Mucosa of rectum (tissue), 2 donors: ENCODE measurements at regions not wholly inside any gene's neighbourhood (a gene's known extent, or its start where the extent isn't known, plus 50 kb on each side); places are given as distances from the start of the nearest gene placed in this dataset.
A peak's percentile ranks its signal among the peaks of the same experiment; 100 is the strongest.
"Not testable (repeated sequence)": the region's sequence is repeated elsewhere in the genome, so short reads cannot be mapped to it uniquely, and the experiment has no call there.

Experiments
- H3K27ac ChIP-seq, 2 donors: one replicate each; pipeline ENCODE4 v1.7.0; 2013; ENCODE audit warnings: inconsistent platforms in 2 of 2, low read depth in 2 of 2, low read length in 2 of 2
- H3K27me3 ChIP-seq, 2 donors: one replicate each; pipeline ENCODE4 v1.7.0; 2013; ENCODE audit warnings: low read length in 2 of 2; ENCODE audit not compliant: control insufficient read depth in 2 of 2, insufficient read depth in 2 of 2
- H3K36me3 ChIP-seq, 2 donors: one replicate each; pipeline ENCODE4 v1.7.0; 2013; ENCODE audit warnings: low read length in 2 of 2; ENCODE audit not compliant: control insufficient read depth in 2 of 2, insufficient read depth in 2 of 2
- H3K4me1 ChIP-seq, 2 donors: one replicate each; pipeline ENCODE4 v1.7.0; 2013; ENCODE audit warnings: low read length in 2 of 2, mild to moderate bottlenecking in 1 of 2; ENCODE audit not compliant: control insufficient read depth in 2 of 2, insufficient read depth in 2 of 2
- H3K4me3 ChIP-seq, 2 donors: one replicate each; pipeline ENCODE4 v1.7.0; 2013; ENCODE audit warnings: low read length in 2 of 2
- H3K9ac ChIP-seq, 2 donors: one replicate each; pipeline ENCODE4 v1.7.0; 2013; ENCODE audit warnings: low read length in 2 of 2, low read depth in 1 of 2, mild to moderate bottlenecking in 1 of 2
- H3K9me3 ChIP-seq, 2 donors: one replicate each; pipeline ENCODE4 v1.7.0; 2013; ENCODE audit warnings: low read length in 2 of 2; ENCODE audit not compliant: control insufficient read depth in 2 of 2
- donor health status: healthy.
- donor health status: Normal muscosa, but diverticular disease.

DNA sequence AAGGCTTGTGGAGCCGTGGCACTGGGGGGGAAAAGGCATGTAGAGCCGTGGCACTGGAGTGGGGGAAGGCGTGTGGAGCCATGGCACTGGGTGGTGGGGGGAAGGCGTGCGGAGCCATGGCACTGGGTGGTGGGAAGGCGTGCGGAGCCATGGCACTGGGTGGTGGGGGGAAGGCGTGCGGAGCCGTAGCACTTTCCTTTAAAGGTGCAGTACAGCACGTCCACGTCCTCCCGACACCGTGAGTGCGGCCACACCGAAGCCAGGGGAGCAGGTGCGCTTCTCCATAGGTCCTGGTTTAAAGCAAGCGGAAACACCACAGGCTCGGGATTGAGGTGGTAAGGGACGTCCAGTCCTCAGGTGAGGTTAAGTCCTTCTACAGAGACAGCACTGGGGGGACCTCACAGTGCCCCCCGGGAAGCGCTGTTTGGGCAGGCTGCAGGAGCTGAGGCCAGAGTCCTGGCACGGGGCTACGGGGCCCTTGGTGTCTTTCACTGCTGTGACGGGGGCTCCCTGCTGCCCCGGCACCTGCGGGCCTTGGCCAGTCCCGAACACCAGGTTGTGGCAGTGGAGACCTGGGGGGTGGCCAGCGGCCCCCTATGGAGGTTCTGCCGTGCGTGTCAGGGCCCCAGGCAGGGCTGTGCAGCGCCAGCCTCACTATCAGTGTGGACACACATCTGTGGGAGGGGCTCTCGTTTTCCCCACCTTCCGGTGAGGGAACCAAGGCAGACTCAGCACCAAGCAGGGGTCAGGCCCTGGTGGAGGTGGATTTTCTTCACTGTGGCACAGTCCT is 93.0 kb upstream of the CTDP1 start:
- H3K27me3 ChIP-seq = no peaks in the 10 kb centered on the region
- H3K4me3 ChIP-seq = no peak overlapping the region
- peaks cover 0 to 3% of the 10 kb centered on the region in 2 donors for H3K4me1 ChIP-seq
- no peaks in the 10 kb centered on the region for H3K9me3 ChIP-seq
- H3K36me3 ChIP-seq = no peaks in the 10 kb centered on the region
- H3K27ac ChIP-seq = no peak overlapping the region
- no peak overlapping the region for H3K9ac ChIP-seq

- Histone ChIP-seq H3K9me3 (no peaks in the 10 kb centered on the region), H3K27me3 (no peaks in the 10 kb centered on the region), H3K36me3 (no peaks in the 10 kb centered on the region), H3K4me3 (no peak overlapping the region), H3K27ac (no peak overlapping the region), H3K4me1 (peaks cover 0 to 3% of the 10 kb centered on the region in 2 donors), H3K9ac (no peak overlapping the region)
Measured at GRCh38 chr18:79587226-79587741, 92.3 kb upstream of the CTDP1 start.

- H3K4me3 ChIP-seq = no peak overlapping the region
- H3K9ac ChIP-seq = no peak overlapping the region
- no peaks in the 10 kb centered on the region for H3K36me3 ChIP-seq
- H3K27me3 ChIP-seq = no peaks in the 10 kb centered on the region
- no peaks in the 10 kb centered on the region for H3K9me3 ChIP-seq
- H3K4me1 ChIP-seq = peaks cover 0 to 3% of the 10 kb centered on the region in 2 donors
- peak overlapping the region in 1 of 2 donors; percentile 58 for H3K27ac ChIP-seq
Measured at GRCh38 chr18:79587779-79588635, 91.6 kb upstream of the CTDP1 start.

DNA sequence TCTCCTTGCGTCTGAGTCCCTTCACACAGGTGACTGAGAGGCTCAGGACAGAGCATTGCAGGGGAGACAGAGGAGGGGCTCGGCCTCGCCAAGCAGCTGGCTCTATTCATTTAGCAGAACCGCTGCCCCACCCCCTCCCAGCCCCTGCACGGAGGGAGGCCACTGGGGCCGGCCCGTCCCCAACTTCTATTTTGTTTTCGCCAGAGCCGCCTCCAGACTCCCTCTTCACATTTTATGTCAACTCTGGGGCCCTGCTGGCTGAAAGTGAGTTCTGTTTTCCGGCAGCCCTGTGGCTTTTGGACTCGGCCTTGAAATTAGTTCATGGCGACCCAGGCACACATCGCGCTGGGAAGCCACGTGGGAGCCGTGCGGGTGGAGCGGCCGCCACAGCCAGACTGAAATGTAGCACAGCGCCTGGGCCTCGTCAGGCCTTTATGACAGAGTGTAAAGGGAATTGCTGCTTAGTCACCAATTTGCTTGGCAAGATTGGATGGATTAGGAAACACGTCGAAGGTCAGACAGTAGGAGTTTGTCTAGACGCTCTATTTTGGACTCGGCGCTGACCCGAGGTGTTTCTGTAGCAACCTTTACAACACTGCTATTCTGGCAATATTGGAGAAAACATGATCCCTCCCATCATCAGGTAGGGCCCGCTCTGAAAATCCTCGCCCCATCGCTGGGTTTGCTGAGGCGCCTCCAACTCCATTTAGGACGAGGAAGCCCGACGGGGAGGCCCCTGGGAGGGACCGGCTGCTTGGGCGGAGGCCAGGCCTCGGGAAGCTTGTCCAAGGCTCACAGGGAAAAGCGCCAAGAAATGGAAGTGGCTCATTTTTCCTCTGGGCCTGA is 90.7 kb upstream of the CTDP1 start:
- Histone ChIP-seq H3K27me3 (no peaks in the 10 kb centered on the region), H3K9me3 (no peaks in the 10 kb centered on the region), H3K27ac (peak overlapping the region in 1 of 2 donors; percentile 58), H3K4me1 (peaks cover 0 to 3% of the 10 kb centered on the region in 2 donors), H3K36me3 (no peaks in the 10 kb centered on the region), H3K9ac (no peak overlapping the region), H3K4me3 (no peak overlapping the region)

GRCh38 chr18:79589601-79590091 is 90.0 kb upstream of the CTDP1 start:
- H3K9me3 ChIP-seq = no peaks in the 10 kb centered on the region
- no peak overlapping the region for H3K27ac ChIP-seq
- H3K4me1 ChIP-seq = peaks cover 0 to 3% of the 10 kb centered on the region in 2 donors
- H3K4me3 ChIP-seq = no peak overlapping the region
- H3K9ac ChIP-seq = no peak overlapping the region
- H3K27me3 ChIP-seq = no peaks in the 10 kb centered on the region
- no peaks in the 10 kb centered on the region for H3K36me3 ChIP-seq

GRCh38 chr18:79590191-79591031 is 89.2 kb upstream of the CTDP1 start:
- H3K27me3 ChIP-seq = no peaks in the 10 kb centered on the region
- H3K4me3 ChIP-seq = no peak overlapping the region
- peaks cover 0 to 3% of the 10 kb centered on the region in 2 donors for H3K4me1 ChIP-seq
- no peak overlapping the region for H3K27ac ChIP-seq
- no peaks in the 10 kb centered on the region for H3K36me3 ChIP-seq
- H3K9ac ChIP-seq = no peak overlapping the region
- H3K9me3 ChIP-seq = no peaks in the 10 kb centered on the region

GRCh38 chr18:79591032-79591308 is 88.6 kb upstream of the CTDP1 start:
- Histone ChIP-seq H3K27me3 (no peaks in the 10 kb centered on the region), H3K9me3 (no peaks in the 10 kb centered on the region), H3K4me3 (no peak overlapping the region), H3K27ac (no peak overlapping the region), H3K9ac (no peak overlapping the region), H3K36me3 (no peaks in the 10 kb centered on the region), H3K4me1 (peaks cover 0 to 3% of the 10 kb centered on the region in 2 donors)

DNA sequence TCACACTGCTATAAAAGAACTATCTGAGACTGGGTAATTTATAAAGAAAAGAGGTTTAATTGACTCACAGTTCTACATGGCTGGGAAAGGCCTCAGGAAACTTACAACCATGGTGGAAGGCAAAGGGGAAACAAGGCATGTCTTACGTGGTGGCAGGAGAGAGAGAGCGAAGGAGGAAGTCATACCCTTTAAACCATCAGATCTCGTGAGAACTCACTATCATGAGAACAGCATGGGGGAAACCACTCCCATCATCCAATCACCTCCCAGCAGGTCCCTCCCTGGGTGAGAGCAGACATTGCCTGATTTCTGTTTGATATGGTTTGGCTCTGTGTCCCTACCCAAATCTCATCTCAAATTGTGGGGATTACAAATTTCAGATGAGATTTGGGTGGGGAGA is 86.9 kb upstream of the CTDP1 start:
- H3K4me1 ChIP-seq, H3K27ac ChIP-seq, H3K9me3 ChIP-seq, H3K36me3 ChIP-seq, H3K4me3 ChIP-seq, H3K27me3 ChIP-seq, H3K9ac ChIP-seq: not testable (repeated sequence)

DNA sequence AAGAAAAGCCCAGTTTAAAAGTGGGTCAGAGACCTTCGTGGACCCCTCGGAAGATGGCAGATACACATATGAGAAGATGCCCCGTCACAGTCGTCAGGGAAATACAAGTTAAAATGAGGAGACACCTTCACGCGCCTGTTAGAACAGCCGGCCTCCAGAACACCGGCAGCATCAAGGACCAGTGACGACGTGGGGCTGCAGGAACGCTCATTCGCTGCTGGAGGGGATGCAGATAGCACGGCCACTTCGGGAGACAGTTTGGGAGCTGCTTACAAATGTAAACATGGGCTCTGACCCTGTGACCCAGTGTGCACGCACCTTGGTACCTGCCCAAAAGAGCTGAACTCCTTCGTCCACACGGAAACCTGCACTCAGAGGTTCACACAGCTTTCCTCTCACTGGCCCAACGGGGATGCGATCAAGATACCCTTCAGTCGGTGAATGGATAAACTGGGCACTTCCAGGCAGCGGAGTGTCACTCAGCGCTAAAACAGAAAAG is 83.7 kb upstream of the CTDP1 start:
- no peaks in the 10 kb centered on the region for H3K27me3 ChIP-seq
- H3K9ac ChIP-seq = no peak overlapping the region
- no peaks in the 10 kb centered on the region for H3K4me1 ChIP-seq
- no peak overlapping the region for H3K4me3 ChIP-seq
- H3K36me3 ChIP-seq = no peaks in the 10 kb centered on the region
- no peak overlapping the region for H3K27ac ChIP-seq
- no peaks in the 10 kb centered on the region for H3K9me3 ChIP-seq
